Activated T-cell treated with anti-CD3 and anti-CD28 coated beads, Interleukin-2, amount 50 U/mL, for 24 hours (primary cell): ENCODE measurements at regions not wholly inside any gene's neighbourhood (a gene's known extent, or its start where the extent isn't known, plus 50 kb on each side); places are given as distances from the start of the nearest gene placed in this dataset.
"Not testable (repeated sequence)": the region's sequence is repeated elsewhere in the genome, so short reads cannot be mapped to it uniquely, and the experiment has no call there.

Experiments
- DNase-seq: peaks from one replicate; pipeline ENCODE4 v3.0.0-alpha.2; 2020
- H3K27ac Mint-ChIP-seq: 2 replicates; pipeline ENCODE4 v1.8.0; 2020; ENCODE audit warnings: mild to moderate bottlenecking, mixed read lengths
- H3K27me3 Mint-ChIP-seq: 2 replicates; pipeline ENCODE4 v1.8.0; 2020; ENCODE audit warnings: mixed read lengths
- H3K36me3 Mint-ChIP-seq: 2 replicates; pipeline ENCODE4 v1.8.0; 2020; ENCODE audit warnings: low read depth, mixed read lengths
- H3K4me1 Mint-ChIP-seq: 2 replicates; pipeline ENCODE4 v1.8.0; 2020; ENCODE audit warnings: low read depth, mixed read lengths
- H3K4me3 Mint-ChIP-seq: 2 replicates; pipeline ENCODE4 v1.8.0; 2020; ENCODE audit warnings: mild to moderate bottlenecking, moderate library complexity, mixed read lengths
- H3K9me3 Mint-ChIP-seq: 2 replicates; pipeline ENCODE4 v1.8.0; 2020; ENCODE audit warnings: mixed read lengths

DNA sequence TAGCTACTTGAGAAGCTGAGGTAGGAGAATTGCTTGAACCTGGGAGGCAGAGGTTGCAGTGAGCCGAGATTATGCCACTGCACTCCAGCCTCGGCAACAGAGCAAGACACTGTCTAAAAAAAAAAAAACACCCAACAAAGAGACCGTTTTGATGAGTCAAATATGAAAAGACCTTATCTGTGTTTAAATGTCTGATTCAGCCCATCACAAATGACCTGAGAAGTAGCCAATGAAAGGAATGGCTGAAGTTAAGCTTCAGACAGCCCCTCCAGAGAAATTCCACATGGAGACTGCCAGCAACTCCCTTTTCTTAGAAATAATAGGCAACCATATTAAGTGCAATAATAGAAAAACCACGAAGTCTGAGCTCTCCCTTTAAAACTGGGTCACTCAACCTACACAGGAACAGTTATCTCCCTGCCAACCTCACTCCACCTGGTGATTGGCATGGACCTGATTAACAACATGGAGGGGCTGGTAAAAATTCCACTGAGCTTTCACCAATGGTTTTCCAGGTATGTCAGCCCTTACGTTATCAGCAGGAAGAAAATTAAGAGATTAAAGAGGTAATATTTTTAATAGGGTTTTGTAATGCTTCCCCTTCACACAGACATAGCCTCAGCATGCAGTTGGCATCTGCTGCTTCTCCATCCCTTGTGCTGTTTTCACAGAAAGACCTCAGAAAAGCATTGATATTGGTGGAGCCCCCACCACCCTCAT, 238.1 kb upstream of the STT3B start:
- Mint-ChIP-seq H3K9me3 (peaks cover 8% of the 10 kb centered on the region), H3K4me3 (no peak overlapping the region), H3K27me3 (no peaks in the 10 kb centered on the region), H3K36me3 (no peaks in the 10 kb centered on the region), H3K4me1 (peaks cover 12% of the 10 kb centered on the region), H3K27ac (no peak overlapping the region)
- no peak for DNase-seq

DNA sequence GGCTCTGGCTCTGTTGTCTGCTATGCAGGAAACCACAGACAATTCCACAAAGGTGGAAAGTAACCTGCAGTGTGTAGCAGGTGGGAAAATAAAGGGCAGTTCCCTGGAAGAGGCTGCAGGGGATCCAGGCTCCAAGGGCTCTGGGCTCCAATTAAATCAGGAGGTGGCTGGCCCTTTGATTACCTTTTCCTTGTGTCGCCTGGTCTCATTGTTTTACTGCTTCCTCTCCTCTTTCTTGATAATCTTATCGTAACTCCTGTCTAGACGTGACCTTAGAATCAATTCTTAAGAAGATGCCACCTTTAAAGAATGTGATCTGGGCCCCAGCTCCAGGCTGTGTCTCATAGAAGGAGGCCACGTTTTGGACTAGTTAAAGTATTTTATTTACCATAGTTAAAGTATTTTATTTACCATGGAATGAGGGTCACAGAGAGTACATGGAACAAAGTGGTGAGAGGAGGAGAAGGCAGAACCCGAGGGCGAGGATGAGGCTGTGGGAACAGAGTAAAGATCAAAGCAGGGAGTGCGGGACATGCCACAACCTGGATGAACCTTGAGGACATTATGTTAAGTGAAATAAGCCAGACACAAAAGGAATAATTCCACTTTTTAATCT, 237.5 kb upstream of the STT3B start:
- Mint-ChIP-seq H3K36me3 (no peaks in the 10 kb centered on the region), H3K4me3 (no peak overlapping the region), H3K9me3 (peaks cover 8% of the 10 kb centered on the region), H3K4me1 (peaks cover 6% of the 10 kb centered on the region), H3K27me3 (no peaks in the 10 kb centered on the region), H3K27ac (no peak overlapping the region)
- DNase-seq = no peak

DNA sequence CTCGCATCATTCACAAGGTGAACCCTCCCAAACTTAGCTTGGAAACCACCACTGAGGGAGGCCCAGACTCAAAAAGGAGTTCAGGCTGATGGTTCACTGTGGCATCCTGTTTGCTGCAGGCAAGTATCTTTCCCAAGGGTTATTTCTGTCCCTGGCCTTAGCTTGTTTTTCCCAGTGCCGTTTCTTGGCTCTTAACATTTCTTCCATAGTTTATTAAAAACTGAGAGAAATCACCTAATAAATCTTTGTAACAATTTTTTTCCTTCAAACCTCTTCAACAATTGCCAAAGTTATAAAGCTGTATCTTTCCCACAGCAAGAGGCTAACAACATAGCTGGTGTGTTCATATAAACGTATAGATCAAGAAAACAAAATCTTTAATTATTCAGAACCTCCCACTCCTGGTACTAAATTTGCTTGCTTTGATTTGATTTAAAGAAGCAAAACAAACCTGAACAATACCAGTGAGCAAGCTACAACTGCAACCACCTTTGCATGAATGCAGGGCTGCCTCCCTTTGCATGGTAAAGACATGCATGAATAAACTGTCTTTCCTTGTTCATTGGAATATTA, 234.9 kb upstream of the STT3B start:
- no peaks in the 10 kb centered on the region for H3K36me3 Mint-ChIP-seq
- H3K4me1 Mint-ChIP-seq = peaks cover 4% of the 10 kb centered on the region
- no peak overlapping the region for H3K4me3 Mint-ChIP-seq
- no peaks in the 10 kb centered on the region for H3K27me3 Mint-ChIP-seq
- DNase-seq = no peak
- no peak overlapping the region for H3K27ac Mint-ChIP-seq
- H3K9me3 Mint-ChIP-seq = peaks cover 8% of the 10 kb centered on the region

DNA sequence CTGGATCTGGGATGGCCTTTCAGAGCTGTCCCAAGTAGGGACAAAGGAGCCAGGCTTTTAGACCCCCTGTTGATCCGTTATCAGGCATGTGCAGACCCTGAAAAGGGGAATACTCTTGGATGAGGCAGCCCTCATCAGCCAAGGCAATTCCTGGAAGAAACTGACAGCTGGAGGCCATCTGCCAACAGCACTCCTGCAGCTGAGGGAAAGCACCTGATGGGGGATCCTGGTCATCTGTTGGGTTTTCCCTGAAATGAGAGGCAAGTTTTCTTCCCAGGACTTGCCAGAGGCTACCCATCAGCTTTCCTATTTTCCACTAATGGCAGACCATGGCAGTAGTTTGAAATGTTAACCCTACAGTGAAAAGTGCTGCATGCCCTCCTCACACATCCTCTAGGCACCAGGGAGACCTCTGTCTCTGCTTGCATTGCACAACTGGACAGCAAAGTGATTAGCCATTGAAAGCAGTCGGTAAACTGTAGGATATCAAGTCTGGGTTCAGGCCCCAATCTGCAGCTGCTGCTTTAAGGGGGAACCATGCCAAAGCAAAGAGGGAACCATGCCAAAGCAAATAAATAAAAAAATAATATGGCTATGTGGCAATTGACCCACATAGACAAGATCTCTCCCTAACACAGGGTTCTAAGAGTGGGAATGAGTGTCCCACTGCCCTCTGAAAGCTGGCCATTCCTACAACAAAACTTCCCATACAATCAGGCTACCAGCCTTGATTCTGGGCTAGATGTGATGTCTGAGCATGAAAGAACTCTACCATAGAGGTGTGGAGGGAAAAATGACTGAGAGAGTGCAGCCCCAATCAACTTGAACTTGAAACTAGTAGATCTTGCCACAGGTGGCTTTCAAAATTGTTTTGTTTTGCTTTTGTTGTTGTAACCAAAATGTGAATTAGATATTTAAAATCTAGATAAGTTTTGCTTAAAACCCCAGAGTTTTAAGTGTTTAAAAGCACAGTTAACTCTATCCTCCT, 232.0 kb upstream of the STT3B start:
- no peaks in the 10 kb centered on the region for H3K4me1 Mint-ChIP-seq
- DNase-seq = no peak
- H3K27ac Mint-ChIP-seq = no peak overlapping the region
- H3K36me3 Mint-ChIP-seq = no peaks in the 10 kb centered on the region
- no peaks in the 10 kb centered on the region for H3K27me3 Mint-ChIP-seq
- no peak overlapping the region for H3K4me3 Mint-ChIP-seq
- H3K9me3 Mint-ChIP-seq = peaks cover 8% of the 10 kb centered on the region

GRCh38 chr3:31302343-31302742, 230.4 kb upstream of the STT3B start:
- no peak overlapping the region for H3K27ac Mint-ChIP-seq
- H3K27me3 Mint-ChIP-seq = no peaks in the 10 kb centered on the region
- no peaks in the 10 kb centered on the region for H3K36me3 Mint-ChIP-seq
- no peaks in the 10 kb centered on the region for H3K4me1 Mint-ChIP-seq
- no peak for DNase-seq
- H3K9me3 Mint-ChIP-seq = peaks cover 8% of the 10 kb centered on the region
- no peak overlapping the region for H3K4me3 Mint-ChIP-seq

DNA sequence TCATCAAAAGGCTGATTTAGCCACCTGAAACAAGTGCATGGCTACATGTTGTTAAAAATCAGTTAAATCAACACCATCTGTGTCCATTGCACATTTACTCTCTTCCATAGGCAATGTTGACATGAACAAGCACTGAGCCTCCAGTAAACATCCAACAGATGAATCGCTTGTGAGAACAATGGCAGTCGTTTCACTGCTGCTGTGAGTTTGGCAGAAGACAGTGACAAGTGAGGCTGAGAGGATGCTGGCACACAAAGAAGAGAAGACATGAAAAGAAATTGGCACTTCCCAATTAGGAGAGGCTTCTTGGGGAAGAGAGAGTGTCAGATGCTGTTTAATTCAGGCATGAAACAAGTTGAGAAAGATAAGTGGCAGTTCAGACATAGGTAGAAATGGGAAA, 227.4 kb upstream of the STT3B start:
- Mint-ChIP-seq H3K27me3 (no peaks in the 10 kb centered on the region), H3K36me3 (no peaks in the 10 kb centered on the region), H3K4me1 (peaks cover 4% of the 10 kb centered on the region), H3K4me3 (no peak overlapping the region), H3K9me3 (no peaks in the 10 kb centered on the region), H3K27ac (no peak overlapping the region)
- no peak for DNase-seq

- Mint-ChIP-seq H3K9me3 (no peaks in the 10 kb centered on the region), H3K36me3 (no peaks in the 10 kb centered on the region), H3K27ac (no peak overlapping the region), H3K4me1 (peaks cover 6% of the 10 kb centered on the region), H3K4me3 (no peak overlapping the region), H3K27me3 (no peaks in the 10 kb centered on the region)
- no peak for DNase-seq
Measured at GRCh38 chr3:31307131-31307785, 225.5 kb upstream of the STT3B start.

DNA sequence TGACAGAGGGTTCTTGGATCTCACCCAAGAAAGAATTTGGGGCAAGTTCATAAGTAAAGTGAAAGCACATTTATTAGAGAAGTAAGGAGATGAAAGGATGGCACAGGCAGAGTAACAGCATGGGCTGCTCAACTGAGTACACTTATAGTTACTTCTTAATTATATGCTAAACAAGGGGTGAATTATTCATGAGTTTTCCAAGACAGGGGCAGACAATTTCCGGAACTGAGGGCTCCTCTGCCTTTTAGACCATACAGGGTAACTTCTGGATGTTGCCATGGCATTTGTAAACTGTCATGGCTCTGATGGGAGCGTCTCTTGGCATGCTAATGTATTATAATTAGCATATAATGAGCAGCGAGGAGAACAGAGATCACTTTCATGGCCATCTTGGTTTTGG, 221.2 kb upstream of the STT3B start:
- peaks cover 2% of the 10 kb centered on the region for H3K36me3 Mint-ChIP-seq
- no peak overlapping the region for H3K27ac Mint-ChIP-seq
- no peak for DNase-seq
- H3K27me3 Mint-ChIP-seq = no peaks in the 10 kb centered on the region
- H3K4me1 Mint-ChIP-seq = peaks cover 6% of the 10 kb centered on the region
- H3K4me3 Mint-ChIP-seq = no peak overlapping the region
- H3K9me3 Mint-ChIP-seq = peaks cover 14% of the 10 kb centered on the region

GRCh38 chr3:31312400-31312799, 220.3 kb upstream of the STT3B start:
- H3K4me1 Mint-ChIP-seq = peaks cover 6% of the 10 kb centered on the region
- no peak overlapping the region for H3K4me3 Mint-ChIP-seq
- no peaks in the 10 kb centered on the region for H3K27me3 Mint-ChIP-seq
- H3K9me3 Mint-ChIP-seq = peaks cover 17% of the 10 kb centered on the region
- DNase-seq = no peak
- H3K36me3 Mint-ChIP-seq = peaks cover 2% of the 10 kb centered on the region
- H3K27ac Mint-ChIP-seq = no peak overlapping the region

GRCh38 chr3:31314258-31314657, 218.5 kb upstream of the STT3B start:
- Mint-ChIP-seq H3K27me3 (no peaks in the 10 kb centered on the region), H3K27ac (no peak overlapping the region), H3K4me1 (peaks cover 2% of the 10 kb centered on the region), H3K36me3 (peaks cover 2% of the 10 kb centered on the region), H3K4me3 (no peak overlapping the region), H3K9me3 (peaks cover 17% of the 10 kb centered on the region)
- no peak for DNase-seq

DNA sequence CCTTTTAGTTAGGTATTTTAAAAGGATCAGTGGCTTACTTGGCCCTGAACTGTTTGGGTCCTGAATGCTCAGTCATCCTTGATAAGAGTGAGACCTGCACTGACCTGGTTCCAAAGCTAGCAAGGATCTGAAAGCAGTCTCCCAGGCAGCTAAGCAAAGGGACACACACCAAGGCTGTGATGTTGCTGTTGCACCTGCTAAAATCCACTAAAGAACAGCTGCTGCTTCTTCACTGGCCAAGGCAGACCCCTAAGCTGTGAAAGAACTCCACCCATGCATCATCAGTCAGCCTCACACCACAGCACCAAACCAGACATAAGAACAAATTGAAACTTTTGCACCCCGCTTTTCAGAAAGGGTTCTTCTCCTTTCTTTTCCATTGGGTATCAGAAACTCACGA, 213.4 kb upstream of the STT3B start:
- no peak overlapping the region for H3K27ac Mint-ChIP-seq
- H3K9me3 Mint-ChIP-seq = peaks cover 17% of the 10 kb centered on the region
- H3K4me1 Mint-ChIP-seq = no peaks in the 10 kb centered on the region
- no peak for DNase-seq
- peaks cover 2% of the 10 kb centered on the region for H3K36me3 Mint-ChIP-seq
- H3K27me3 Mint-ChIP-seq = no peaks in the 10 kb centered on the region
- no peak overlapping the region for H3K4me3 Mint-ChIP-seq

DNA sequence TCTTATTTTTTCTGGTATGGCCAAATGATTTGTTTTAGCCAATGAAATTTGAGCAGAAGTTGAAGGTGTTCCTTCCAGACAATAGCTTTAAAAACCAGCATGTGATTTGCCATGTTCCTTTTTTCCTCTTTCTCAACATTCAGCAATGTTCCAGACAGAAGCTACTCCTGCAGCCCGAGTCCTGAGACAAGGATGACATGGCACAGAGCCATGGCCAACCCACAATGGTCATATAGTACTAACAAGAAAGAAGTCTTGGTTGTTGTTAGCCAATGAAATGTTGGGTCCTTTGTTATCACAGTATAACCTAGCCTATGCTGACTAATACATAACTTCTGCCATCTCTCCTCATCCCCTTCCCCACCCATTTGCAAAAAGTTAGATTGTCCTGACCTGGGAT, 211.1 kb upstream of the STT3B start:
- H3K27me3 Mint-ChIP-seq = no peaks in the 10 kb centered on the region
- no peak overlapping the region for H3K4me3 Mint-ChIP-seq
- H3K4me1 Mint-ChIP-seq = no peaks in the 10 kb centered on the region
- H3K9me3 Mint-ChIP-seq = peaks cover 3% of the 10 kb centered on the region
- H3K27ac Mint-ChIP-seq = no peak overlapping the region
- no peak for DNase-seq
- no peaks in the 10 kb centered on the region for H3K36me3 Mint-ChIP-seq

DNA sequence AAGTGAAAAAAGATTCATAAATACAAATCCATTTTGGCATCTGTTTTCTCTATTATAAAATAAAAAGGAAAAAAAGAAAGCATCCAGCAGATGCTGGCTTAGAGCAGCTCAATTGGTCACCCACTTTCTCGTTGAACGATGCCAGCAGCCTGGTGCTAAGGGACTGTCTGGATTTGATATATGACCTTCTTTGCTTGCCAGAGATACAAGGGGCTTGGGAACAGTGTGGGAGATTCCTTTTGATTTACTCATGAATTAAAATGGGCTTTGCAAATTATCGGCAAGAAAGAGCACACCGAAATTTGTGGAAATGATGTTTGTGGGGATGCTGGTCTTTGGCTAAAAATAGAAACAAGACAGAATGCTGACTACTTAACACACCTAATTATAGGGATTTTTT, 210.3 kb upstream of the STT3B start:
- Mint-ChIP-seq H3K4me1 (no peaks in the 10 kb centered on the region), H3K4me3 (no peak overlapping the region), H3K36me3 (no peaks in the 10 kb centered on the region)

DNA sequence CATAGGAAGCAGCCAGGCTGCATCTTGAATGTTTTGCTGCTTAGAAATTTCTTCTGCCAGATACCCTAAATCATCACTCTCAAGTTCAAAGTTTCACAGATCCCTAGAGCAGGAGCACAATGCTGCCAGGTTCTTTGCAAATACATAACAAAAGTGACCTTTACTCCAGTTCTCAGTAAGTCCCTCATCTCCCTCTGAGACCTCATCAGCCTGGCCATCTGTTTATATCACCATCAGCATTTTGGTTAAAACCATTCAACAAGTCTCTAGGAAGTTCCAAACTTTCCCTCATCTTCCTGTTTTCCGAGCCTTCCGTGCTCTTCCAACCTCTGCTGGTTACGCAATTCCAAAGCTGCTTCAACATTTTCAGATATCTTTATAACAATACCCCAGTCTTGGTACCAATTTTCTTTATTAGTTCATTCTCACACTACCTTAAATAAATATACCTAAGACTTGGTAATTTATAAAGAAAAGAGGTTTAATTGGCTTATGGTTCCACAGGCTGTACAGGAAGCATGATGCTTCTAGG, 204.8 kb upstream of the STT3B start:
- H3K4me1 Mint-ChIP-seq, H3K27ac Mint-ChIP-seq, DNase-seq, H3K4me3 Mint-ChIP-seq, H3K9me3 Mint-ChIP-seq, H3K27me3 Mint-ChIP-seq, H3K36me3 Mint-ChIP-seq: not testable (repeated sequence)

More for the DNA sequence above, 210.3 kb upstream of the STT3B start:
- no peaks in the 10 kb centered on the region for H3K9me3 Mint-ChIP-seq
- H3K27ac Mint-ChIP-seq = no peak overlapping the region
- no peaks in the 10 kb centered on the region for H3K27me3 Mint-ChIP-seq
- DNase-seq = no peak
